OCI-LY1 (cell line): ENCODE measurements at regions not wholly inside any gene's neighbourhood (a gene's known extent, or its start where the extent isn't known, plus 50 kb on each side); places are given as distances from the start of the nearest gene placed in this dataset.
"Not testable (repeated sequence)": the region's sequence is repeated elsewhere in the genome, so short reads cannot be mapped to it uniquely, and the experiment has no call there.

Experiments used
- H2AFZ ChIP-seq: fragments of 200-600 bp; sonication (generic), shearing (Covaris generic); 2 replicates; pipeline ENCODE4 v1.6.0; 2014; ENCODE audit warnings: antibody characterized with exemption, mild to moderate bottlenecking, low read length
- H3F3A ChIP-seq: fragments of 200-600 bp; sonication (generic), shearing (Covaris generic); 2 replicates; pipeline ENCODE4 v1.6.0; 2014; ENCODE audit warnings: mild to moderate bottlenecking, antibody characterized with exemption, low read length, moderate library complexity; ENCODE audit not compliant: insufficient read depth
- H3K27ac ChIP-seq: fragments of 200-600 bp; sonication (generic); 2 replicates; pipeline ENCODE4 v1.5.1; 2014; ENCODE audit warnings: low read length, mixed run types, mild to moderate bottlenecking, low read depth; ENCODE audit not compliant: poor library complexity, severe bottlenecking
- H3K27me3 ChIP-seq: fragments of 200-600 bp; sonication (generic); 2 replicates; pipeline ENCODE4 v1.6.0; 2014; ENCODE audit warnings: antibody characterized with exemption, mild to moderate bottlenecking, low read length, moderate library complexity; ENCODE audit not compliant: insufficient read depth
- H3K36me3 ChIP-seq: fragments of 200-600 bp; sonication (generic); 2 replicates; pipeline ENCODE4 v1.6.1; 2014; ENCODE audit warnings: mild to moderate bottlenecking, antibody characterized with exemption, low read length, moderate library complexity, mixed read lengths; ENCODE audit not compliant: insufficient read depth
- H3K4me1 ChIP-seq: fragments of 200-600 bp; sonication (generic); 2 replicates; pipeline ENCODE4 v1.5.1; 2014; ENCODE audit warnings: mild to moderate bottlenecking, low read length, moderate library complexity; ENCODE audit not compliant: insufficient read depth, severe bottlenecking
- H3K4me2 ChIP-seq: fragments of 200-600 bp; sonication (generic), shearing (Covaris generic); 2 replicates; pipeline ENCODE4 v1.6.1; 2014; ENCODE audit warnings: low read length
- H3K4me3 ChIP-seq: fragments of 200-600 bp; sonication (generic); 2 replicates; pipeline ENCODE4 v1.5.1; 2014; ENCODE audit warnings: low read length, low read depth, mild to moderate bottlenecking, mixed read lengths; ENCODE audit not compliant: poor library complexity, severe bottlenecking
- H3K79me2 ChIP-seq: fragments of 200-600 bp; shearing (Covaris generic); 2 replicates; pipeline ENCODE4 v1.6.1; 2016; ENCODE audit warnings: mixed run types, low read length, mixed read lengths; ENCODE audit not compliant: insufficient read depth
- H3K9ac ChIP-seq: fragments of 200-600 bp; sonication (generic), shearing (Covaris generic); 2 replicates; pipeline ENCODE4 v1.6.1; 2014; ENCODE audit warnings: mild to moderate bottlenecking, low read length, mixed read lengths
- H3K9me2 ChIP-seq: fragments of 200-600 bp; sonication (generic), shearing (Covaris generic); 2 replicates; pipeline ENCODE4 v1.6.1; 2014; ENCODE audit warnings: low read depth, mild to moderate bottlenecking, low read length, mixed read lengths
- H3K9me3 ChIP-seq: fragments of 200-600 bp; shearing (Covaris generic); 2 replicates; pipeline ENCODE4 v1.6.1; 2014; ENCODE audit warnings: low read length, mixed read lengths
- H4K20me1 ChIP-seq: fragments of 200-600 bp; sonication (generic), shearing (Covaris generic); 2 replicates; pipeline ENCODE4 v1.6.0; 2016; ENCODE audit warnings: mild to moderate bottlenecking, low read length; ENCODE audit not compliant: insufficient read depth
- CTCF ChIP-seq: fragments of 200-600 bp; sonication (generic), shearing (Covaris generic); IDR thresholded peaks from 2 replicates; pipeline ENCODE4 v1.5.1; 2017; ENCODE audit warnings: mild to moderate bottlenecking, antibody characterized with exemption, low read length, moderate library complexity, mixed read lengths
- EZH2 ChIP-seq: fragments of 200-600 bp; sonication (generic), shearing (Covaris generic); IDR thresholded peaks from 2 replicates; pipeline ENCODE4 v1.8.0; 2017; ENCODE audit warnings: borderline replicate concordance, mixed run types, mild to moderate bottlenecking, antibody characterized with exemption, low read length, moderate library complexity, mixed read lengths

GRCh38 chr6:128704601-128705000, 178.3 kb upstream of the LAMA2 start:
- H3K4me3 ChIP-seq: no peak overlapping the region
- H2AFZ ChIP-seq: no peak overlapping the region
- no peaks in the 10 kb centered on the region for H4K20me1 ChIP-seq
- H3K4me2 ChIP-seq: no peak overlapping the region
- H3K4me1 ChIP-seq: no peaks in the 10 kb centered on the region
- no peaks in the 10 kb centered on the region for H3K9me3 ChIP-seq
- no peaks in the 10 kb centered on the region for H3K9me2 ChIP-seq
- H3K79me2 ChIP-seq: no peaks in the 10 kb centered on the region
- H3K27ac ChIP-seq: no peak overlapping the region
- no peak overlapping the region for H3K9ac ChIP-seq
- H3K27me3 ChIP-seq: no peaks in the 10 kb centered on the region
- no peaks in the 10 kb centered on the region for H3K36me3 ChIP-seq
- no peaks in the 10 kb centered on the region for H3F3A ChIP-seq
- TF ChIP-seq EZH2 (no peak), CTCF (no peak)

DNA sequence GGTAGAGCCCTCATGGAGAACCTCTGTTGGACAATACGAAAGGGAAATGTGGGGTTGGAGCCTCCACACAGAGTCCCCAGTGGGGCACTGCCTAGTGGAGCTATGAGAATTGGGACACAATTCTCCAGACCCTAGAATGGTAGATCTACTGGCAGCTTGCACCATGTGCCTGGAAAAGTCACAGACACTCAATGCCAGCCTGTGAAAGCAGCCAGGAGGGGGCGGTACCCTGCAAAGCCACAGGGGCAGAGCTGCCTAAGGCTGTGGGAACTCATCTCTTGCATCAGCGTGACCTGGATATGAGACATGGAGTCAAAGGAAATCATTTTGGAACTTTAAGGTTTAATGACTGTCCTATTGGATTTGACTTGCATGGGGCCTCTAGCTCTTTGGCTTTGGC, 179.1 kb upstream of the LAMA2 start:
- not testable (repeated sequence) for H3K27ac ChIP-seq, H2AFZ ChIP-seq, H3F3A ChIP-seq, H3K36me3 ChIP-seq, H3K4me1 ChIP-seq, H3K9me3 ChIP-seq, H4K20me1 ChIP-seq, H3K27me3 ChIP-seq, H3K9ac ChIP-seq, H3K79me2 ChIP-seq, H3K9me2 ChIP-seq, H3K4me2 ChIP-seq, H3K4me3 ChIP-seq

- H3K27ac ChIP-seq: no peak overlapping the region
- no peak overlapping the region for H2AFZ ChIP-seq
- no peaks in the 10 kb centered on the region for H3K9me3 ChIP-seq
- H3K27me3 ChIP-seq: no peaks in the 10 kb centered on the region
- TF ChIP-seq EZH2 (no peak), CTCF (no peak)
- H3K79me2 ChIP-seq: no peaks in the 10 kb centered on the region
- no peaks in the 10 kb centered on the region for H3K9me2 ChIP-seq
- no peak overlapping the region for H3K9ac ChIP-seq
- no peaks in the 10 kb centered on the region for H3F3A ChIP-seq
- H3K4me1 ChIP-seq: no peaks in the 10 kb centered on the region
- H3K36me3 ChIP-seq: no peaks in the 10 kb centered on the region
- H3K4me3 ChIP-seq: no peak overlapping the region
- no peak overlapping the region for H3K4me2 ChIP-seq
- no peaks in the 10 kb centered on the region for H4K20me1 ChIP-seq
Measured at GRCh38 chr6:128696691-128697689, 176.6 kb upstream of the PTPRK start.
